WTC11 (cell line): ENCODE measurements at regions not wholly inside any gene's neighbourhood (a gene's known extent, or its start where the extent isn't known, plus 50 kb on each side); places are given as distances from the start of the nearest gene placed in this dataset.

ENCODE experiments used
- GABPB1 ChIP-seq: sonication (generic); formaldehyde crosslinking; IDR thresholded peaks from 2 replicates; pipeline ENCODE4 v1.8.1; 2023; ENCODE audit warnings: mild to moderate bottlenecking, missing genetic modification reagents

- TF ChIP-seq GABPB1 (CRISPR knock-in tag): no peak
These were observed 60.4 kb upstream of the TNFAIP8L3 start (continued) for GRCh38 chr15:51155016-51155580.
